Panc1 (cell line): ENCODE measurements at regions not wholly inside any gene's neighbourhood (a gene's known extent, or its start where the extent isn't known, plus 50 kb on each side); places are given as distances from the start of the nearest gene placed in this dataset.

Experiments used
- ATAC-seq: fragments of 200-7000 bp; cut with Tn5 transposase; 2 replicates; pipeline ENCODE4 v1.9.1; 2020; ENCODE audit warnings: mild to moderate bottlenecking, moderate library complexity
- BruUV-seq: library from RNA; stranded (reverse); fragments of 400-500 nt; replicated peaks from 2 replicates; lab custom pipeline; 2021; lab: Mats Ljungman, UMichigan
- CTCF ChIA-PET: fragments of 300-600 bp; sonication (Branson Sonifier 250); formaldehyde crosslinking; loops from one replicate; lab custom pipeline; 2022; ENCODE audit warnings: antibody characterized with exemption; lab: Charles Lee
- POLR2A ChIA-PET: fragments of 300-600 bp; sonication (Branson Sonifier 250); formaldehyde crosslinking; loops from one replicate; lab custom pipeline; 2022; ENCODE audit warnings: antibody characterized with exemption; lab: Charles Lee
- DNase-seq: peaks from one replicate; pipeline ENCODE4 v3.0.0-alpha.2; 2010; ENCODE audit warnings: low read depth, low spot score
- H3K27ac ChIP-seq: 2 replicates; pipeline ENCODE4 v1.5.1; 2011; ENCODE audit warnings: mild to moderate bottlenecking, low read length, inconsistent platforms
- H3K27me3 ChIP-seq: fragments of 200-500 bp; sonication (Bioruptor generic); 2 replicates; pipeline ENCODE4 v1.6.0; 2014; ENCODE audit warnings: low read length, inconsistent platforms; ENCODE audit not compliant: control insufficient read depth, insufficient read depth
- H3K36me3 ChIP-seq: fragments of 200-500 bp; sonication (Bioruptor generic); 2 replicates; pipeline ENCODE4 v1.5.1; 2014; ENCODE audit warnings: inconsistent platforms, mild to moderate bottlenecking, low read length, moderate library complexity; ENCODE audit not compliant: control insufficient read depth, insufficient read depth
- H3K4me1 ChIP-seq: 2 replicates; pipeline ENCODE4 v1.5.1; 2011; ENCODE audit warnings: inconsistent platforms, mild to moderate bottlenecking, low read length, moderate library complexity; ENCODE audit not compliant: control insufficient read depth, insufficient read depth
- H3K4me3 ChIP-seq, 2 experiments: 2 replicates each; pipeline ENCODE4 v1.5.1; 2011 to 2012; ENCODE audit warnings: low read depth in 2 of 2, low read length in 2 of 2, mild to moderate bottlenecking in 2 of 2, inconsistent platforms in 1 of 2, moderate library complexity in 1 of 2
- H3K9me3 ChIP-seq: fragments of 200-500 bp; sonication (Bioruptor generic); 2 replicates; pipeline ENCODE4 v1.5.1; 2014; ENCODE audit warnings: low read depth, mild to moderate bottlenecking, inconsistent platforms, low read length, moderate library complexity; ENCODE audit not compliant: control insufficient read depth, insufficient read depth
- CTCF ChIP-seq: fragments of 450-650 bp; IDR thresholded peaks from 2 replicates; pipeline ENCODE4 v1.5.1; 2017; ENCODE audit warnings: mild to moderate bottlenecking
- POLR2AphosphoS5 ChIP-seq: IDR thresholded peaks from 2 replicates; pipeline ENCODE4 v1.6.1; 2012; ENCODE audit warnings: mild to moderate bottlenecking, low read depth, low read length, moderate library complexity
- REST ChIP-seq, 2 experiments: IDR thresholded peaks; 2 replicates each; pipeline ENCODE4 v1.6.1; 2011 to 2012; ENCODE audit warnings: low read depth in 2 of 2, control low read depth in 1 of 2, low read length in 1 of 2, mild to moderate bottlenecking in 1 of 2, moderate library complexity in 1 of 2; ENCODE audit not compliant: insufficient read depth in 1 of 2
- SIN3A ChIP-seq: IDR thresholded peaks from 2 replicates; pipeline ENCODE4 v1.6.1; 2012; ENCODE audit warnings: low read depth, mild to moderate bottlenecking, low read length, moderate library complexity, borderline replicate concordance; ENCODE audit not compliant: insufficient read depth
- TCF7L2 ChIP-seq: IDR thresholded peaks from 2 replicates; pipeline ENCODE4 v1.6.1; 2011; ENCODE audit warnings: mild to moderate bottlenecking, low read depth, low read length, inconsistent platforms
- in situ Hi-C: cut with HindIII; loops from 2 replicates; pipeline ENCODE4 v1.10.0; 2016; ENCODE audit warnings: low sequenced_read_pairs, low pct_unique_long_range_greater_than_20kb
- intact Hi-C: fragments of 100-400 bp; cut with micrococcal nuclease; formaldehyde crosslinking; loops from one replicate; pipeline ENCODE4 v1.10.0; 2022; ENCODE audit not compliant: unreplicated experiment

GRCh38 chr3:65030847-65031463, 343.2 kb upstream of the ADAMTS9 start:
- TF ChIP-seq CTCF: no peak
- TF ChIP-seq REST (IDR thresholded peaks at IDR 0.05; ENCODE audit: insufficient read depth in 1 of 2, low read depth in 2 of 2, low read length in 1 of 2): no peak
- TF ChIP-seq TCF7L2: no peak
- in situ Hi-C loops (no loop called here), intact Hi-C loops (no loop called here)
- H3K9me3 ChIP-seq: no peaks in the 10 kb centered on the region
- ChIA-PET POLR2A (no interaction called here), CTCF (no interaction called here)
- no peak overlapping the region for H3K27ac ChIP-seq
- H3K27me3 ChIP-seq: no peaks in the 10 kb centered on the region
- H3K4me3 ChIP-seq: no peak overlapping the region
- no peaks in the 10 kb centered on the region for H3K36me3 ChIP-seq
- H3K4me1 ChIP-seq: no peaks in the 10 kb centered on the region
- ATAC-seq: no peak
- no TSS peak for BruUV-seq
- DNase-seq: no peak

- Histone ChIP-seq H3K9me3 (no peaks in the 10 kb centered on the region), H3K27me3 (no peaks in the 10 kb centered on the region), H3K4me3 (no peak overlapping the region), H3K36me3 (no peaks in the 10 kb centered on the region), H3K4me1 (no peaks in the 10 kb centered on the region), H3K27ac (no peak overlapping the region)
- intact Hi-C loops: no loop called here
- POLR2A ChIA-PET: no interaction called here
- TF ChIP-seq CTCF (no peak), SIN3A (no peak), TCF7L2 (no peak), REST (IDR thresholded peaks at IDR 0.05; ENCODE audit: insufficient read depth in 1 of 2, low read depth in 2 of 2, low read length in 1 of 2) (no peak), POLR2AphosphoS5 (no peak)
- in situ Hi-C loops: no loop called here
- CTCF ChIA-PET: no interaction called here
- no peak for DNase-seq
- BruUV-seq: no TSS peak
- no peak for ATAC-seq
Measured at GRCh38 chr3:65030014-65030627, 342.3 kb upstream of the ADAMTS9 start.
